ENCODE measurements at regions not wholly inside any gene's neighbourhood (a gene's known extent, or its start where the extent isn't known, plus 50 kb on each side); places are given as distances from the start of the nearest gene placed in this dataset.
"Not testable (repeated sequence)": the region's sequence is repeated elsewhere in the genome, so short reads cannot be mapped to it uniquely, and the experiment has no call there.

GRCh38 chr3:153023896-153024295 is 138.1 kb upstream of the RAP2B start:
- in situ Hi-C loops (cut with HindIII; ENCODE audit: low sequenced_read_pairs) = loop anchor here (10.0 to 25.0 kb wide), 2 partner anchors 571 to 763 kb away; no protein-coding TSS in a partner anchor

- in situ Hi-C loops (cut with HindIII; ENCODE audit: low sequenced_read_pairs) = loop anchor here (10.0 kb wide), 1 partner anchor 569 kb away; no protein-coding TSS in a partner anchor
Measured at GRCh38 chr3:153026026-153026425, 136.0 kb upstream of the RAP2B start.

- in situ Hi-C loops (cut with HindIII; ENCODE audit: low sequenced_read_pairs) = loop anchor here (10.0 kb wide), 1 partner anchor 566 kb away; no protein-coding TSS in a partner anchor
Measured at GRCh38 chr3:153028381-153028780, 133.6 kb upstream of the RAP2B start.

- in situ Hi-C loops (cut with HindIII; ENCODE audit: low sequenced_read_pairs) = loop anchor here (10.0 kb wide), 1 partner anchor 565 kb away; no protein-coding TSS in a partner anchor
Measured at GRCh38 chr3:153029350-153029749, 132.7 kb upstream of the RAP2B start.

- in situ Hi-C loops (cut with HindIII; ENCODE audit: low sequenced_read_pairs) = no loop called here
Measured at GRCh38 chr3:153032891-153033290, 129.1 kb upstream of the RAP2B start.

GRCh38 chr3:153036846-153037245 is 125.2 kb upstream of the RAP2B start:
- in situ Hi-C loops (cut with HindIII; ENCODE audit: low sequenced_read_pairs) = no loop called here

GRCh38 chr3:153038367-153038766 is 123.7 kb upstream of the RAP2B start:
- in situ Hi-C loops (cut with HindIII; ENCODE audit: low sequenced_read_pairs) = no loop called here

GRCh38 chr3:153038779-153039178 is 123.2 kb upstream of the RAP2B start:
- in situ Hi-C loops (cut with HindIII; ENCODE audit: low sequenced_read_pairs) = no loop called here

GRCh38 chr3:153041181-153041580 is 120.8 kb upstream of the RAP2B start:
- in situ Hi-C loops (cut with HindIII; ENCODE audit: low sequenced_read_pairs) = no loop called here

- in situ Hi-C loops (cut with HindIII; ENCODE audit: low sequenced_read_pairs) = no loop called here
Measured at GRCh38 chr3:153042088-153042487, 119.9 kb upstream of the RAP2B start.

GRCh38 chr3:153043729-153044328 is 118.2 kb upstream of the RAP2B start:
- in situ Hi-C loops (cut with HindIII; ENCODE audit: low sequenced_read_pairs) = no loop called here

GRCh38 chr3:153045150-153045549 is 116.9 kb upstream of the RAP2B start:
- in situ Hi-C loops (cut with HindIII; ENCODE audit: low sequenced_read_pairs) = no loop called here

- in situ Hi-C loops (cut with HindIII; ENCODE audit: low sequenced_read_pairs) = no loop called here
Measured at GRCh38 chr3:153050978-153051377, 111.0 kb upstream of the RAP2B start.

GRCh38 chr3:153051427-153052095 is 110.5 kb upstream of the RAP2B start:
- in situ Hi-C loops (cut with HindIII; ENCODE audit: low sequenced_read_pairs) = no loop called here

GRCh38 chr3:153052096-153052460 is 109.9 kb upstream of the RAP2B start:
- in situ Hi-C loops (cut with HindIII; ENCODE audit: low sequenced_read_pairs) = no loop called here

GRCh38 chr3:153055217-153055616 is 106.8 kb upstream of the RAP2B start:
- in situ Hi-C loops (cut with HindIII; ENCODE audit: low sequenced_read_pairs) = no loop called here

GRCh38 chr3:153055779-153056178 is 106.2 kb upstream of the RAP2B start:
- in situ Hi-C loops (cut with HindIII; ENCODE audit: low sequenced_read_pairs) = no loop called here

GRCh38 chr3:153058031-153058688 is 103.9 kb upstream of the RAP2B start:
- in situ Hi-C loops (cut with HindIII; ENCODE audit: low sequenced_read_pairs) = not testable (repeated sequence)

- in situ Hi-C loops (cut with HindIII; ENCODE audit: low sequenced_read_pairs) = no loop called here
Measured at GRCh38 chr3:153060346-153060745, 101.7 kb upstream of the RAP2B start.

- in situ Hi-C loops (cut with HindIII; ENCODE audit: low sequenced_read_pairs) = no loop called here
Measured at GRCh38 chr3:153061938-153062528, 100.0 kb upstream of the RAP2B start.

- in situ Hi-C loops (cut with HindIII; ENCODE audit: low sequenced_read_pairs) = no loop called here
Measured at GRCh38 chr3:153063337-153063736, 98.7 kb upstream of the RAP2B start.

GRCh38 chr3:153066983-153067382 is 95.0 kb upstream of the RAP2B start:
- in situ Hi-C loops (cut with HindIII; ENCODE audit: low sequenced_read_pairs) = no loop called here

Data from endothelial cell of hepatic sinusoid (primary cell).